Peyer's patch (tissue), 4 donors: ENCODE measurements at regions not wholly inside any gene's neighbourhood (a gene's known extent, or its start where the extent isn't known, plus 50 kb on each side); places are given as distances from the start of the nearest gene placed in this dataset.

Experiments used
- DNase-seq, 3 donors: peaks; one replicate each; pipeline ENCODE4 v3.0.0-alpha.2; 2017 to 2019
- H3K27ac ChIP-seq, 4 donors: fragments of 200-600 bp; sonication (generic); one replicate each; pipeline ENCODE4 v1.5.1; 2016 to 2019
- H3K27me3 ChIP-seq, 2 donors: fragments of 200-600 bp; sonication (generic); one replicate each; pipeline ENCODE4 v1.5.1; 2019
- H3K36me3 ChIP-seq, 3 donors: fragments of 200-600 bp; sonication (generic); one replicate each; pipeline ENCODE4 v1.5.1; 2016 to 2019
- H3K4me1 ChIP-seq, 4 donors: fragments of 200-600 bp; sonication (generic); one replicate each; pipeline ENCODE4 v1.5.1; 2016 to 2019
- H3K4me3 ChIP-seq, 4 donors: fragments of 200-600 bp; sonication (generic); 1 replicate in 3 of 4; 2 replicates in 1 of 4; pipeline ENCODE4 v1.5.1; 2016 to 2019; ENCODE audit warnings: mild to moderate bottlenecking in 1 of 4
- H3K9me3 ChIP-seq, 4 donors: fragments of 200-600 bp; sonication (generic); one replicate each; pipeline ENCODE4 v1.5.1; 2016 to 2019; ENCODE audit warnings: mild to moderate bottlenecking in 1 of 4
- POLR2A ChIP-seq, 2 donors: fragments of 450-650 bp; IDR thresholded peaks; one replicate each; pipeline ENCODE4 v1.5.1; 2017; ENCODE audit warnings: antibody characterized with exemption in 2 of 2, mild to moderate bottlenecking in 2 of 2, moderate library complexity in 2 of 2
- TF ChIP-seq, protein P1 (sequence below), 6 experiments: fragments of 450-650 bp in 4 of 6; fragments of 200-600 bp in 2 of 6; sonication (generic) in 1 of 6; IDR thresholded peaks; one replicate each; pipeline ENCODE4 v1.5.1; 2017 to 2019; ENCODE audit warnings: antibody characterized with exemption in 6 of 6, mild to moderate bottlenecking in 3 of 6, moderate library complexity in 1 of 6

DNA sequence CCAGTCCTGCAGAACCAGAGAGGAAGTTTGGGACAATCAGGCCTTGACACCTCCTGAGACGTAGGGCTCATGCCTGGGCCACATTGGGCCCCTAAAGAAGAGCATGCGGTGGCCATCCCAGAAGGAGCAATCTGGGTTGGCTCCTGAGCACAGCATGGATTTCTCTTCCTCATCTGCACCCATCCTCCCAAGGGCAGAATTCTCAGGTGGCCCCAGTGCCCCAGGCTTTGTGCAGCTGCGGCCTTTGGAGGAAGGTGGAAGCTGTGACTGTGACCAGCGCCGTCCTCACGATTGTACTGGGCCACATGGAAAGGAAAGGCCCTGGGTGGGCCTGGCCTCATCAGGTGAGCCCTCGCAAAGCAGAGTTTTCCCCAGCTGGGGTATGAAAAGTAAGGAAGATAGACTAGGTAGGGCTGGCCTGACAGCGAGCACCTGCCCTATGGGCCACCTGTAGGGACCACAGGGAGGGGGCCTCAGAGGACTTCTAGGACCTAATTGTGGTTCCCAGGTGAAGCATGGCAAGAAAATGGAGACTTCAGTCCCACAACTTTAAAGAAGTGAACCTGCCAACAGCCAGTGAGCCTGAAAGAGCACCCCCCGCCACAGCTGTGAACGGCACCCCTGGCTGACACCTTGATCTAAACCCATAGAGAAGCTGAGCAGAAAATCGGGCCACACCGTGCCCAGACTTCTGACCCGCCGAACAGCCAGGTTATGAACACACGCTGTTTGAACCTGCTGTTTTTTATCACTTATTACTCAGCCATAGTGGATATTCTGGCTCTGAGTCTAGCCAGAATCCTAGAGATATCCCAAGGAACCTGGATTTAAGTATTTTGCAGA, 164.1 kb downstream of the IRX2 start:
- no peaks in the 10 kb centered on the region for H3K4me1 ChIP-seq
- H3K27me3 ChIP-seq: no peaks in the 10 kb centered on the region
- no peak overlapping the region for H3K27ac ChIP-seq
- H3K9me3 ChIP-seq: peaks cover 0 to 3% (median 0%) of the 10 kb centered on the region in 4 donors
- no peak for DNase-seq
- no peaks in the 10 kb centered on the region for H3K36me3 ChIP-seq
- TF ChIP-seq, protein P1, sequence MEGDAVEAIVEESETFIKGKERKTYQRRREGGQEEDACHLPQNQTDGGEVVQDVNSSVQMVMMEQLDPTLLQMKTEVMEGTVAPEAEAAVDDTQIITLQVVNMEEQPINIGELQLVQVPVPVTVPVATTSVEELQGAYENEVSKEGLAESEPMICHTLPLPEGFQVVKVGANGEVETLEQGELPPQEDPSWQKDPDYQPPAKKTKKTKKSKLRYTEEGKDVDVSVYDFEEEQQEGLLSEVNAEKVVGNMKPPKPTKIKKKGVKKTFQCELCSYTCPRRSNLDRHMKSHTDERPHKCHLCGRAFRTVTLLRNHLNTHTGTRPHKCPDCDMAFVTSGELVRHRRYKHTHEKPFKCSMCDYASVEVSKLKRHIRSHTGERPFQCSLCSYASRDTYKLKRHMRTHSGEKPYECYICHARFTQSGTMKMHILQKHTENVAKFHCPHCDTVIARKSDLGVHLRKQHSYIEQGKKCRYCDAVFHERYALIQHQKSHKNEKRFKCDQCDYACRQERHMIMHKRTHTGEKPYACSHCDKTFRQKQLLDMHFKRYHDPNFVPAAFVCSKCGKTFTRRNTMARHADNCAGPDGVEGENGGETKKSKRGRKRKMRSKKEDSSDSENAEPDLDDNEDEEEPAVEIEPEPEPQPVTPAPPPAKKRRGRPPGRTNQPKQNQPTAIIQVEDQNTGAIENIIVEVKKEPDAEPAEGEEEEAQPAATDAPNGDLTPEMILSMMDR (IDR thresholded peaks at IDR 0.05): no peak
- TF ChIP-seq POLR2A (IDR thresholded peaks at IDR 0.05): no peak
- H3K4me3 ChIP-seq: no peak overlapping the region

DNA sequence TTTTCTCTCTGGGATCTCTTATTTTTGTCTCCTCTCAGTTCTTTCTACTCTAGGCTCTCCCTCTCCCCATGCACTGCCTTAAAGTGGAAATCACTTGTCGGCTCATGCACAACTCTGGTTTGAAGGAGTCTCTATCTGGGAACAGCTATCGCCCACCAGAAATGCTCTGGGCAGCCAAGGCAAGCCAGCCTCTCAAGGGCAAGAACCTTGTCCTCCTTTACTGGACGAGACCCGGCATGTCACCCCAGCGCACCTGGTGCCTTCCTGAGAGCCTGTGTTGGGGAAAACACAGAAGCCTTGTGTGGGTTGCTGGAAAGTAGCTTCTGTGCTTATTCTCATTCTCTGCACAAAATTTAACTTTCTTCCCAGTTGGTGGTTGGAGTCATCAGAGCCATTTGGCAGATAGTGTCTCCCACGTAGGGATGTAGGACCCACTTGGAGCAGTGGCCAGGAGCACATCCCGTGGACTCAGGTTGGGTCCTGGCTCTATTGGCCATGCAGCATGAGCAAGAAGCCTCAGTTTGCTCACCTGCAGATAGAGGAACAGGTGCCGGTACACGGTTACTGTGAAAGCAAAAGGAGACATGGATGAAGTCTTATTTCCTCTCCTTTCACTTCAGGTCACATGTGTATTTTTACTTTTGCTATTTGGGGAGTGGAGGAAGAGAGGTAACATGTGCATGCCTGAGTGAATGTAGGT, 165.3 kb downstream of the IRX2 start:
- H3K36me3 ChIP-seq: no peaks in the 10 kb centered on the region
- peaks cover 0 to 3% (median 0%) of the 10 kb centered on the region in 4 donors for H3K9me3 ChIP-seq
- TF ChIP-seq POLR2A (IDR thresholded peaks at IDR 0.05): no peak
- TF ChIP-seq, protein P1 (IDR thresholded peaks at IDR 0.05): no peak
- no peak overlapping the region for H3K4me3 ChIP-seq
- no peak overlapping the region for H3K27ac ChIP-seq
- H3K27me3 ChIP-seq: no peaks in the 10 kb centered on the region
- no peak for DNase-seq
- no peaks in the 10 kb centered on the region for H3K4me1 ChIP-seq

DNA sequence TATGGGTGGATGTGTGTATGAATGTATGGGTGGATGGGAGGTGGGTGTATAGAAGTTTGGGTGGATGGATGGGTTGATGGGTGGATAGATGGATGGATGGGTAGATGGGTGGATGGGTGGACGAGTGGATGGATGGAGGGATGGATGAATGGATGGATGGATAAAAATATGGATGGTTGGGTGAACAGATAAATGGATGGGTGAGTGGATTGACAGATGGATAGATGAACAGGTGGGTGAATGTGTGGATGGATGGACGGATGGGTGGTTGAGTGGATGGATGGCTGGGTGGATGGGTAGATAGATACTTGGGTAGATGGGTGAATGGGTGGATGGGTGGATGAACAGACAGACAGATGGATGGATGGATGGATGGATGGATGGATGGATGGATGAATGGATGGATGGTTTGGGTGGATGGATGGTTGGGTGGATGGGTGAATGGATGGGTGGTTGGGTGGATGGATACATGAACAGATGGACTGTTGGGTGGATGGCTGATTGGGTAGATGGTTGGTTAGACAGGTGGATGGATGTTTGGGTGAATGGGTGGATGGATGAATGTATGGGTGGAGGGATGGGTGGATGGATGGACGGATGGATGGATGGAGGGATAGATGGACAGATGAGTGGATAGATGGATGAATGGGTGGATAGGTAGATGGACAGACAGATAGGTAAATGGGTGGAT, 166.8 kb downstream of the IRX2 start:
- TF ChIP-seq, protein P1 (IDR thresholded peaks at IDR 0.05): no peak
- TF ChIP-seq POLR2A (IDR thresholded peaks at IDR 0.05): no peak
- Histone ChIP-seq H3K27me3 (no peaks in the 10 kb centered on the region), H3K4me1 (no peaks in the 10 kb centered on the region), H3K27ac (no peak overlapping the region), H3K9me3 (peaks cover 0 to 3% (median 0%) of the 10 kb centered on the region in 4 donors), H3K36me3 (no peaks in the 10 kb centered on the region), H3K4me3 (no peak overlapping the region)
- no peak for DNase-seq

DNA sequence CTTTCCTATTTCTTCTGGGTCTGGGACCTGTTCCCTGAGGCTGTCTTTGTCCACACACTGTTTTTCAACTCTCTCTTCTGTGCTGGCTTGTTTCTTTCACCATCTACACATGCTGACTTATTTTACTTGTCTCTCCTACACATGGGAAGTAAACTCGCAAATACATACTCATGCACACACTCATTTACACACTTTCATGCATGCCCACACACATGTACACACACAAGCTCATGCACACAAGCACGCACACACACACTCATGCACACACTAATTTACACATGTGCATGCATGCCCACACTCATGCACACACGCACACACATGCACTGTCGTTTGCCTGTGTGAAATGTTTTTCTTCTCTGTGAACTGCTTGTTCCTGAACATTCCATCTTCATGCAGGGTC, 169.0 kb downstream of the IRX2 start:
- Histone ChIP-seq H3K9me3 (peaks cover 0 to 3% (median 0%) of the 10 kb centered on the region in 4 donors), H3K4me3 (no peak overlapping the region), H3K36me3 (no peaks in the 10 kb centered on the region), H3K27me3 (no peaks in the 10 kb centered on the region), H3K27ac (no peak overlapping the region), H3K4me1 (no peaks in the 10 kb centered on the region)
- no peak for TF ChIP-seq POLR2A (IDR thresholded peaks at IDR 0.05)
- TF ChIP-seq, protein P1 (IDR thresholded peaks at IDR 0.05): no peak
- DNase-seq: no peak

DNA sequence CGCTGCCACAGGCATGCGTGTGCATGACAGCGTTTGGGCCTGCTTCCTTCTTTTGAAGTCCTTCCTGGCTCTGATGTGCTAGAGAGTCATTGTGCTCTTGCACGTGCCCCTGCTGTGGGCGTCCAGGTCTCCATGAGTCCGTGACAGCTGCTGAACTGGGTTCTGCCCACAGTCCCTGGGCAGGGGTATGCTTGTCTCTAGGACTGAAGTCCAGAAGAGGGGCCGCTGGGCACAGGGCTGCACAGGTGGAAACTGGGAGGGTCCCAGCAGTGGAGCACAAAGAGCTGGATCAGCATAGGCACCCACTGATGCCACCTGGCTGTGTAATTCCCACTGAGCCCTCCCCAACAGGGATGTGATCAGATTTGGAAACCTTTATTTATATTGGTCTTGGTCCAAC, 169.4 kb downstream of the IRX2 start:
- Histone ChIP-seq H3K27ac (no peak overlapping the region), H3K36me3 (no peaks in the 10 kb centered on the region), H3K27me3 (no peaks in the 10 kb centered on the region), H3K4me3 (no peak overlapping the region), H3K9me3 (peaks cover 0 to 3% (median 0%) of the 10 kb centered on the region in 4 donors), H3K4me1 (no peaks in the 10 kb centered on the region)
- no peak for DNase-seq
- TF ChIP-seq POLR2A (IDR thresholded peaks at IDR 0.05): no peak
- TF ChIP-seq, protein P1 (IDR thresholded peaks at IDR 0.05): no peak
